ENCODE measurements at regions not wholly inside any gene's neighbourhood (a gene's known extent, or its start where the extent isn't known, plus 50 kb on each side); places are given as distances from the start of the nearest gene placed in this dataset.
A peak's percentile ranks its signal among the peaks of the same experiment; 100 is the strongest.

GRCh38 chr3:102226463-102226862 is 208.4 kb upstream of the ZPLD1 start:
- DNase-seq (ENCODE audit: low read depth, low spot score) = no peak
- TF ChIP-seq ESRRA (IDR thresholded peaks at IDR 0.05; ENCODE audit: low read length) = no peak
- TF ChIP-seq RCOR1 (conservative IDR thresholded peaks at IDR 0.05; ENCODE audit: low read depth, low read length) = no peak
- TF ChIP-seq KDM1A (IDR thresholded peaks at IDR 0.05; ENCODE audit: borderline replicate concordance) = no peak
- TF ChIP-seq RBBP5 (conservative IDR thresholded peaks at IDR 0.05) = no peak
- no peak overlapping the region for H3K4me3 ChIP-seq
- no peaks in the 10 kb centered on the region for H3K79me2 ChIP-seq (ENCODE audit: control insufficient read depth, insufficient read depth, low read length)
- H3K9me3 ChIP-seq (replicated peaks; ENCODE audit: control insufficient read depth, insufficient read depth, low read length) = no peaks in the 10 kb centered on the region; the same call in 2 of the 3 replicates
- ATAC-seq = no peak
- H3K36me3 ChIP-seq (ENCODE audit: control insufficient read depth in 2 of 2, insufficient read depth in 2 of 2, low read length in 1 of 2) = no peaks in the 10 kb centered on the region
- ChIA-PET POLR2A (interaction anchor here (0.6 kb wide), 1 partner anchor 370 kb away, joined by 3 read pairs; no protein-coding TSS in a partner anchor), SMC1A (ENCODE audit: uncharacterized antibody, unreplicated experiment) (interaction anchor here (1.1 to 10.9 kb wide), 18 partner anchors 8 to 447 kb away, joined by 3 to 949 read pairs (median 10); no protein-coding TSS in a partner anchor), CTCF (interaction anchor here (0.7 to 15.2 kb wide), 17 partner anchors 8 to 524 kb away, joined by 3 to 1057 read pairs (median 13); no protein-coding TSS in a partner anchor), RAD21 (ENCODE audit: unreplicated experiment) (interaction anchor here (1.3 to 13.0 kb wide), 6 partner anchors 30 to 447 kb away, joined by 3 to 659 read pairs (median 35); no protein-coding TSS in a partner anchor)
- in situ Hi-C loops (cut with MboI) (loop anchor here (5.0 kb wide), 3 partner anchors 311 to 539 kb away; partner anchors contain the start of gene RPL24), intact Hi-C loops (cut with micrococcal nuclease; ENCODE audit: unreplicated experiment) (no loop called here)
- H4K20me1 ChIP-seq (ENCODE audit: control insufficient read depth, insufficient read depth) = no peaks in the 10 kb centered on the region
- no peak for FAIRE-seq
- H3K4me1 ChIP-seq (ENCODE audit: control insufficient read depth, insufficient read depth, low read length) = peaks cover 4% of the 10 kb centered on the region; the same call in 1 of the 2 replicates
- no peak overlapping the region for H3K27ac ChIP-seq (ENCODE audit: control insufficient read depth, insufficient read depth)
- H3K4me2 ChIP-seq (ENCODE audit: control insufficient read depth, insufficient read depth) = no peak overlapping the region
- no peak overlapping the region for H2AFZ ChIP-seq (ENCODE audit: control insufficient read depth, low read depth, low read length)
- WGBS (ENCODE audit: insufficient coverage, insufficient replicate concordance, low lambda C conversion rate, missing lambda C conversion rate) = 0% methylated on average over 1 of the region's 1 CpG
- no peak overlapping the region for H3K9ac ChIP-seq (ENCODE audit: control insufficient read depth, insufficient read depth, low read length)
- BruUV-seq (replicated peaks) = no TSS peak
- H3K27me3 ChIP-seq (replicated peaks in 1 of 2; ENCODE audit: control insufficient read depth in 2 of 2, insufficient read depth in 2 of 2, low read length in 1 of 2) = no peaks in the 10 kb centered on the region

DNA sequence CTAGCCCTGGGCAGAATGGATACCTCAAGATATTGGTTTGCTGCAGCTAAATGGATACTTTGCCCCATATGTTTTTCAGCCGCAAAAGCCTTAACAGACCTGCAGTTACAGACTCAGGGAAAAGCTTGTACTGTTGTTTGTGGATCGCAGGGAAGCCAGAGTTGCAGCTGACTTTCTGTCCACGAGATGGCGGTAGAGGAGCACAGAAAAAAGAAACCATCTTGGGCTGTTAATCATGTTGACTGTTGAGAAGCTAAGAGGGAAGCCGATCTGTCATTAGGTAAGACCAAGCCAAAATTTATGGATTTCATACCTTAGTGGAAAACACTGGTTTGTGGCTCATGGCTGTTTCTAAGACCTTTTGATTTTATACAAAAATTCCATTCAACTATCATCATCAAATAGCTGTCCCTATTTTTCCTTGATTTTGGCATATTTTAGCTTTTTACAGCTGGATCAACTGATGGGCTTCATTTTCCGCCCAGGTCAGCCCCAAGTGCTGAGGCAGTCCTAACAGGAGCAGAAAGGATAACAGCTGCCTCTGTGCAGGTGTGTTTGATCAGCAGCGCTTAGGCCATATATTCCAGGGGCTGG is 205.7 kb upstream of the ZPLD1 start:
- no peaks in the 10 kb centered on the region for H3K79me2 ChIP-seq (ENCODE audit: control insufficient read depth, insufficient read depth, low read length)
- ChIA-PET SMC1A (ENCODE audit: uncharacterized antibody, unreplicated experiment) (interaction anchor here (0.6 to 10.9 kb wide), 63 partner anchors 8 to 528 kb away, joined by 3 to 949 read pairs (median 4); partner anchors contain the start of genes NXPE3 and ZPLD1), CTCF (interaction anchor here (0.6 to 15.2 kb wide), 101 partner anchors 11 to 1022 kb away, joined by 3 to 1057 read pairs (median 4); partner anchors contain the start of gene NXPE3), POLR2A (interaction anchor here (0.7 to 0.8 kb wide), 2 partner anchors 414 to 419 kb away, joined by 3 read pairs; no protein-coding TSS in a partner anchor), RAD21 (ENCODE audit: unreplicated experiment) (interaction anchor here (0.6 to 13.0 kb wide), 48 partner anchors 9 to 1181 kb away, joined by 3 to 659 read pairs (median 4); partner anchors contain the start of gene CEP97)
- H3K9ac ChIP-seq (ENCODE audit: control insufficient read depth, insufficient read depth, low read length) = no peak overlapping the region
- H3K4me2 ChIP-seq (ENCODE audit: control insufficient read depth, insufficient read depth) = no peak overlapping the region
- no TSS peak for BruUV-seq (replicated peaks)
- WGBS (ENCODE audit: insufficient coverage, insufficient replicate concordance, low lambda C conversion rate, missing lambda C conversion rate) = 22% methylated on average over 7 of the region's 7 CpGs
- H3K36me3 ChIP-seq (ENCODE audit: control insufficient read depth in 2 of 2, insufficient read depth in 2 of 2, low read length in 1 of 2) = no peaks in the 10 kb centered on the region
- ATAC-seq (peak; percentile 78), FAIRE-seq (peak; percentile 94), DNase-seq (ENCODE audit: low read depth, low spot score) (peak; percentile 61)
- no peak overlapping the region for H3K4me3 ChIP-seq
- H3K9me3 ChIP-seq (replicated peaks; ENCODE audit: control insufficient read depth, insufficient read depth, low read length) = no peaks in the 10 kb centered on the region
- H4K20me1 ChIP-seq (ENCODE audit: control insufficient read depth, insufficient read depth) = no peaks in the 10 kb centered on the region
- intact Hi-C loops (cut with micrococcal nuclease; ENCODE audit: unreplicated experiment) = loop anchor here (1.0 to 2.0 kb wide), 2 partner anchors 307 to 444 kb away; no protein-coding TSS in a partner anchor
- H3K27me3 ChIP-seq (replicated peaks in 1 of 2; ENCODE audit: control insufficient read depth in 2 of 2, insufficient read depth in 2 of 2, low read length in 1 of 2) = no peaks in the 10 kb centered on the region
- no peak overlapping the region for H3K27ac ChIP-seq (ENCODE audit: control insufficient read depth, insufficient read depth)
- in situ Hi-C loops (cut with MboI) = loop anchor here (5.0 kb wide), 3 partner anchors 308 to 542 kb away; partner anchors contain the start of gene RPL24
- peaks cover 6% of the 10 kb centered on the region; the same call in 1 of the 2 replicates for H3K4me1 ChIP-seq (ENCODE audit: control insufficient read depth, insufficient read depth, low read length)
- H2AFZ ChIP-seq (ENCODE audit: control insufficient read depth, low read depth, low read length) = no peak overlapping the region
- TF ChIP-seq PAX8 (IDR thresholded peaks at IDR 0.05) (no peak), ZBTB4 (CRISPR knock-in tag; IDR thresholded peaks at IDR 0.05) (no peak), RBBP5 (conservative IDR thresholded peaks at IDR 0.05) (no peak), NKRF (conservative IDR thresholded peaks at IDR 0.05) (no peak), BACH1 (IDR thresholded peaks at IDR 0.05; ENCODE audit: borderline replicate concordance) (no peak)
- TF ChIP-seq, protein P1, sequence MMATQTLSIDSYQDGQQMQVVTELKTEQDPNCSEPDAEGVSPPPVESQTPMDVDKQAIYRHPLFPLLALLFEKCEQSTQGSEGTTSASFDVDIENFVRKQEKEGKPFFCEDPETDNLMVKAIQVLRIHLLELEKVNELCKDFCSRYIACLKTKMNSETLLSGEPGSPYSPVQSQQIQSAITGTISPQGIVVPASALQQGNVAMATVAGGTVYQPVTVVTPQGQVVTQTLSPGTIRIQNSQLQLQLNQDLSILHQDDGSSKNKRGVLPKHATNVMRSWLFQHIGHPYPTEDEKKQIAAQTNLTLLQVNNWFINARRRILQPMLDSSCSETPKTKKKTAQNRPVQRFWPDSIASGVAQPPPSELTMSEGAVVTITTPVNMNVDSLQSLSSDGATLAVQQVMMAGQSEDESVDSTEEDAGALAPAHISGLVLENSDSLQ (IDR thresholded peaks at IDR 0.05) = peak; percentile 60; the same call in 1 of the 2 replicates
